Gastrocnemius medialis (tissue), 4 donors: ENCODE measurements at regions not wholly inside any gene's neighbourhood (a gene's known extent, or its start where the extent isn't known, plus 50 kb on each side); places are given as distances from the start of the nearest gene placed in this dataset.

Source experiments
- ATAC-seq, 2 donors: fragments of 150-250 bp; one replicate each; pipeline ENCODE4 v1.9.1; 2016
- DNase-seq, 2 donors: peaks; one replicate each; pipeline ENCODE4 v3.0.0-alpha.2; 2019
- H3K27ac ChIP-seq, 4 donors: fragments of 200-600 bp; sonication (generic); 1 replicate in 1 of 4; 2 replicates in 3 of 4; pipeline ENCODE4 v1.5.1; 2016 to 2018; ENCODE audit warnings: mild to moderate bottlenecking in 2 of 4, moderate library complexity in 1 of 4
- H3K27me3 ChIP-seq, 3 donors: fragments of 200-600 bp; sonication (generic) in 2 of 3; 1 replicate in 1 of 3; 2 replicates in 2 of 3; pipeline versions ENCODE4 v1.5.1 to v1.6.0; 2016 to 2019; ENCODE audit warnings: mild to moderate bottlenecking in 1 of 3, moderate library complexity in 1 of 3
- H3K36me3 ChIP-seq, 2 donors: fragments of 200-600 bp; sonication (generic) in 1 of 2; one replicate each; pipeline ENCODE4 v1.5.1; 2017 to 2018
- H3K4me1 ChIP-seq, 2 donors: fragments of 200-600 bp; sonication (generic) in 1 of 2; one replicate each; pipeline ENCODE4 v1.5.1; 2016 to 2017; ENCODE audit warnings: mild to moderate bottlenecking in 2 of 2
- H3K4me3 ChIP-seq, 4 donors: fragments of 200-600 bp; sonication (generic) in 3 of 4; 1 replicate in 1 of 4; 2 replicates in 3 of 4; pipeline ENCODE4 v1.5.1; 2016 to 2019; ENCODE audit warnings: mild to moderate bottlenecking in 2 of 4
- H3K9me3 ChIP-seq, 3 donors: fragments of 200-600 bp; sonication (generic) in 2 of 3; 1 replicate in 1 of 3; 2 replicates in 2 of 3; pipeline ENCODE4 v1.5.1; 2016 to 2019
- CTCF ChIP-seq, 5 experiments: fragments of 450-650 bp in 3 of 5; fragments of 200-600 bp in 2 of 5; sonication (generic) in 2 of 5; IDR thresholded peaks in 4 of 5; conservative IDR thresholded peaks in 1 of 5; 1 replicate in 4 of 5; 2 replicates in 1 of 5; pipeline ENCODE4 v1.5.1; 2016 to 2019; ENCODE audit warnings: antibody characterized with exemption in 5 of 5, mild to moderate bottlenecking in 3 of 5, moderate library complexity in 3 of 5
- POLR2A ChIP-seq, 2 donors: fragments of 450-650 bp; IDR thresholded peaks; one replicate each; pipeline ENCODE4 v1.6.1; 2017; ENCODE audit warnings: antibody characterized with exemption in 2 of 2, mild to moderate bottlenecking in 2 of 2, moderate library complexity in 2 of 2
- in situ Hi-C, 4 donors: fragments of 200-750 bp; cut with MboI; loops; one replicate each; pipeline versions ENCODE4 v1.15.0 to v1.8.0; 2017; ENCODE audit warnings: low sequenced_read_pairs in 4 of 4
- intact Hi-C: fragments of 100-400 bp; cut with DNase I; formaldehyde crosslinking; loops from one replicate; pipeline ENCODE4 v1.15.1; 2023; ENCODE audit warnings: low total_unique reads

GRCh38 chr6:132952986-132953385 is 138.6 kb downstream of the RPS12 start:
- Histone ChIP-seq H3K9me3 (no peaks in the 10 kb centered on the region), H3K27me3 (no peaks in the 10 kb centered on the region), H3K4me3 (no peak overlapping the region), H3K4me1 (peaks cover 0 to 5% of the 10 kb centered on the region in 2 donors), H3K27ac (no peak overlapping the region), H3K36me3 (no peaks in the 10 kb centered on the region)
- DNase-seq (no peak), ATAC-seq (peak; percentile 63 to 81)
- in situ Hi-C loops (loop anchor here in 2 of 4 donors (25.0 kb wide), 2 partner anchors 209 to 609 kb away; no protein-coding TSS in a partner anchor), intact Hi-C loops (no loop called here)
- no peak for TF ChIP-seq CTCF (IDR thresholded peaks at IDR 0.05 in 4 of 5, conservative IDR thresholded peaks at IDR 0.05 in 1 of 5)
- TF ChIP-seq POLR2A (IDR thresholded peaks at IDR 0.05): no peak

- intact Hi-C loops (no loop called here), in situ Hi-C loops (loop anchor here in 2 of 4 donors (25.0 kb wide), 2 partner anchors 208 to 608 kb away; no protein-coding TSS in a partner anchor)
- Histone ChIP-seq H3K4me3 (no peak overlapping the region), H3K36me3 (no peaks in the 10 kb centered on the region), H3K27ac (no peak overlapping the region), H3K9me3 (no peaks in the 10 kb centered on the region), H3K27me3 (no peaks in the 10 kb centered on the region), H3K4me1 (peaks cover 0 to 5% of the 10 kb centered on the region in 2 donors)
- ATAC-seq (no peak), DNase-seq (no peak)
- TF ChIP-seq CTCF (IDR thresholded peaks at IDR 0.05 in 4 of 5, conservative IDR thresholded peaks at IDR 0.05 in 1 of 5) (no peak), POLR2A (IDR thresholded peaks at IDR 0.05) (no peak)
Observed at GRCh38 chr6:132954222-132954621, 139.9 kb downstream of the RPS12 start.

GRCh38 chr6:132954936-132955335 is 140.6 kb downstream of the RPS12 start:
- ATAC-seq: no peak
- H3K27me3 ChIP-seq: no peaks in the 10 kb centered on the region
- intact Hi-C loops (no loop called here), in situ Hi-C loops (loop anchor here in 2 of 4 donors (25.0 kb wide), 2 partner anchors 207 to 607 kb away; no protein-coding TSS in a partner anchor)
- no peaks in the 10 kb centered on the region for H3K9me3 ChIP-seq
- TF ChIP-seq CTCF (IDR thresholded peaks at IDR 0.05 in 4 of 5, conservative IDR thresholded peaks at IDR 0.05 in 1 of 5) (no peak), POLR2A (IDR thresholded peaks at IDR 0.05) (no peak)
- H3K4me1 ChIP-seq: peaks cover 0 to 5% of the 10 kb centered on the region in 2 donors
- no peak for DNase-seq
- no peaks in the 10 kb centered on the region for H3K36me3 ChIP-seq
- no peak overlapping the region for H3K4me3 ChIP-seq
- no peak overlapping the region for H3K27ac ChIP-seq

DNA sequence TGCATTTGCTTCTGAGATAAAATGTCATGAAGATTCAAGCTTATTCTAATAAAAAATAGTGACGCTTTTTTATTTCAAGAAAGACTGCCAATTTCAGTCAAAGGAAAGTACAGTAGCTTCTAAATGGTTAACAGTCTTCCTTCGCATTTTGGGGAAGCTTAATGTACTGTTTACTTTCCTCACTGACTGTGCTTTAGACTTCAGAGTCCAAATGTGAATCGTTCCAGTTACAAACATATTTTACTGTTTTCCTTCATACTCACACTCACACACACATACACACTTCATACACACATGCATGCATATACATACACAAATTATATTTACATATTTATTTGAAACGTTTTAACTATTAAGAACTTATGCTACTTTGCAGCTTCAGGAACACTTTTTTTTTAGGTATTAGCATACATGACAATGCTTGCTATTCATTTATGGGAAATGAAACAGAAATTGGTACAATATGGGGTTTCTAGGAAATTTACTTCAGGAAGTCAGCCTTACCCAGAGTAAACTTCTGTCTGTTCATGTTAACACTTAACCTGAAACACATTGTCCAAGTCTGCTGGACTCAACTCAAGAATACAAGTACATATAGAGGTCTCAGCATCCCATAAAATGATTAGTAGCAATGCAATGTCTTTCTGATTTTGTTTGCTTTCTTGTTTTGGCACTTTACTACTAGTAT is 145.4 kb downstream of the RPS12 start:
- ATAC-seq (no peak), DNase-seq (no peak)
- no peak overlapping the region for H3K4me3 ChIP-seq
- H3K27ac ChIP-seq: no peak overlapping the region
- H3K4me1 ChIP-seq: peaks cover 18 to 19% of the 10 kb centered on the region in 2 donors
- TF ChIP-seq CTCF (IDR thresholded peaks at IDR 0.05 in 4 of 5, conservative IDR thresholded peaks at IDR 0.05 in 1 of 5) (no peak), POLR2A (IDR thresholded peaks at IDR 0.05) (no peak)
- H3K36me3 ChIP-seq: no peaks in the 10 kb centered on the region
- in situ Hi-C loops: loop anchor here (5.0 to 25.0 kb wide), 5 partner anchors 203 to 603 kb away; no protein-coding TSS in a partner anchor
- no peaks in the 10 kb centered on the region for H3K27me3 ChIP-seq
- intact Hi-C loops: loop anchor here (5.0 to 10.0 kb wide), 3 partner anchors 213 to 415 kb away; partner anchors contain the start of gene EYA4
- no peaks in the 10 kb centered on the region for H3K9me3 ChIP-seq
